A549 (cell line): ENCODE measurements at regions not wholly inside any gene's neighbourhood (a gene's known extent, or its start where the extent isn't known, plus 50 kb on each side); places are given as distances from the start of the nearest gene placed in this dataset.

Experiments
- ATAC-seq, 2 experiments: fragments of 200-7000 bp in 1 of 2; fragments of >200 bp in 1 of 2; cut with Nextera tagmentation in 1 of 2; cut with Tn5 transposase in 1 of 2; 3 replicates each; pipeline versions ENCODE4 v1.8.0 to v1.9.1; 2018 to 2020; ENCODE audit warnings: mild to moderate bottlenecking in 1 of 2, moderate library complexity in 1 of 2
- CTCF ChIA-PET: fragments of 300-600 bp; sonication (Branson Sonifier 250); formaldehyde crosslinking; extraction: SDS; loops from one replicate; lab custom pipeline; 2021; ENCODE audit warnings: antibody characterized with exemption, inconsistent platforms; lab: Yijun Ruan, JAX
- POLR2A ChIA-PET: fragments of 350-600 bp; formaldehyde crosslinking; extraction: SDS; loops from one replicate; lab custom pipeline; 2021; ENCODE audit warnings: antibody characterized with exemption, inconsistent platforms; lab: Yijun Ruan, JAX
- DNase-seq, 2 experiments: peaks; one replicate each; pipeline versions ENCODE4 v3.0.0 to v3.0.0-alpha.2; 2011 to 2016; ENCODE audit warnings: low read depth in 1 of 2, low spot score in 1 of 2
- FAIRE-seq: peaks from 2 replicates; lab custom pipeline; 2011; peaks lifted over from hg19 to GRCh38; lab: Jason Lieb, UNC
- H3K27ac ChIP-seq, 2 experiments: fragments of >200 bp; sonication (Bioruptor Twin); formaldehyde crosslinking; 3 replicates each; pipeline ENCODE4 v1.5.1; 2016 to 2017
- H3K4me1 ChIP-seq: fragments of >200 bp; sonication (Bioruptor Twin); formaldehyde crosslinking; 3 replicates; pipeline ENCODE4 v1.6.1; 2016
- H3K4me2 ChIP-seq: fragments of >200 bp; sonication (Bioruptor Twin); formaldehyde crosslinking; 3 replicates; pipeline ENCODE4 v1.6.1; 2016
- H3K4me3 ChIP-seq: fragments of >200 bp; sonication (Bioruptor Twin); formaldehyde crosslinking; 3 replicates; pipeline ENCODE4 v1.5.1; 2016
- H3K9me3 ChIP-seq: fragments of >200 bp; sonication (Bioruptor Twin); formaldehyde crosslinking; 3 replicates; pipeline ENCODE4 v1.6.1; 2016
- CBX2 ChIP-seq: fragments of 200-600 bp; sonication (generic); IDR thresholded peaks from 2 replicates; pipeline ENCODE4 v1.6.1; 2016; ENCODE audit warnings: low read depth, mild to moderate bottlenecking, borderline replicate concordance
- CHD4 ChIP-seq: fragments of 200-600 bp; sonication (generic); IDR thresholded peaks from 2 replicates; pipeline ENCODE4 v1.6.1; 2016; ENCODE audit warnings: antibody characterized with exemption, mild to moderate bottlenecking, borderline replicate concordance
- ESRRA ChIP-seq: fragments of 150-350 bp; IDR thresholded peaks from 2 replicates; pipeline ENCODE4 v1.6.1; 2014; ENCODE audit warnings: mild to moderate bottlenecking, low read length, borderline replicate concordance
- FOSB ChIP-seq: fragments of 250-450 bp; sonication (Bioruptor Pico); IDR thresholded peaks from 2 replicates; pipeline ENCODE4 v1.5.0; 2020; ENCODE audit warnings: mild to moderate bottlenecking, moderate library complexity
- HDAC2 ChIP-seq: fragments of 200-600 bp; sonication (generic); IDR thresholded peaks from 2 replicates; pipeline ENCODE4 v1.6.1; 2016
- MAX ChIP-seq: IDR thresholded peaks from 2 replicates; pipeline ENCODE4 v1.6.1; 2012
- NFE2L2 ChIP-seq: fragments of 150-350 bp; conservative IDR thresholded peaks from 2 replicates; pipeline ENCODE4 v1.6.1; 2014; ENCODE audit warnings: low read length
- NPAS2 ChIP-seq: fragments of 250-450 bp; sonication (Bioruptor Pico); IDR thresholded peaks from 2 replicates; pipeline ENCODE4 v1.8.0; 2022; ENCODE audit warnings: mild to moderate bottlenecking, moderate library complexity, borderline replicate concordance
- NR3C1 ChIP-seq: fragments of >200 bp; sonication (Bioruptor Twin); formaldehyde crosslinking; IDR thresholded peaks from 3 replicates; pipeline ENCODE4 v1.6.1; 2017
- PBX3 ChIP-seq: IDR thresholded peaks from 2 replicates; pipeline ENCODE4 v1.6.1; 2012
- PHF8 ChIP-seq: fragments of 200-600 bp; sonication (generic); IDR thresholded peaks from 2 replicates; pipeline ENCODE4 v1.6.1; 2016; ENCODE audit warnings: low read depth, mild to moderate bottlenecking, antibody characterized with exemption, moderate library complexity, borderline replicate concordance
- POLR2AphosphoS2 ChIP-seq: conservative IDR thresholded peaks from 2 replicates; pipeline ENCODE4 v1.6.1; 2012; ENCODE audit warnings: low read length, improper control_type of control experiment, inconsistent platforms
- RARB ChIP-seq: fragments of 250-450 bp; sonication (Bioruptor Pico); IDR thresholded peaks from 2 replicates; pipeline ENCODE4 v1.8.0; 2021; ENCODE audit warnings: mild to moderate bottlenecking, moderate library complexity
- RCOR1 ChIP-seq: fragments of 150-350 bp; IDR thresholded peaks from 2 replicates; pipeline ENCODE4 v1.6.1; 2014; ENCODE audit warnings: antibody characterized with exemption, low read length, low read depth
- REST ChIP-seq: fragments of 200-600 bp; sonication (generic); IDR thresholded peaks from 2 replicates; pipeline ENCODE4 v1.6.1; 2016; ENCODE audit warnings: antibody characterized with exemption, mild to moderate bottlenecking, moderate library complexity
- RFX5 ChIP-seq: fragments of 450-650 bp; IDR thresholded peaks from 2 replicates; pipeline ENCODE4 v1.7.1; 2014; ENCODE audit warnings: antibody characterized with exemption, mild to moderate bottlenecking, moderate library complexity
- RNF2 ChIP-seq: fragments of 200-600 bp; sonication (generic); IDR thresholded peaks from 2 replicates; pipeline ENCODE4 v1.6.1; 2016; ENCODE audit warnings: low read depth, mild to moderate bottlenecking, antibody characterized with exemption, moderate library complexity, borderline replicate concordance
- SMC3 ChIP-seq: fragments of >200 bp; sonication (Bioruptor Twin); formaldehyde crosslinking; IDR thresholded peaks from 3 replicates; pipeline ENCODE4 v1.6.1; 2018; ENCODE audit warnings: inconsistent platforms
- SREBF2 ChIP-seq: fragments of 450-650 bp; IDR thresholded peaks from 2 replicates; pipeline ENCODE4 v1.6.1; 2014; ENCODE audit warnings: mild to moderate bottlenecking, moderate library complexity
- TFCP2L1 ChIP-seq: fragments of 250-450 bp; sonication (Bioruptor Pico); IDR thresholded peaks from 2 replicates; pipeline ENCODE4 v1.5.0; 2021; ENCODE audit warnings: mild to moderate bottlenecking
- TP53 ChIP-seq: fragments of 250-450 bp; sonication (Bioruptor Pico); IDR thresholded peaks from 2 replicates; pipeline ENCODE4 v1.5.0; 2021; ENCODE audit warnings: mild to moderate bottlenecking, moderate library complexity
- USF2 ChIP-seq: fragments of 450-650 bp; IDR thresholded peaks from 2 replicates; pipeline ENCODE4 v1.6.1; 2014; ENCODE audit warnings: antibody characterized with exemption
- ZNF302 ChIP-seq: fragments of 250-450 bp; sonication (Bioruptor Pico); IDR thresholded peaks from 2 replicates; pipeline ENCODE4 v1.9.0; 2021; ENCODE audit warnings: inconsistent platforms, mild to moderate bottlenecking, moderate library complexity
- WGBS: methylation state at CpG from one replicate; pipeline ENCODE4 v1.1.6; 2017; ENCODE audit errors: missing lambda C conversion rate; 5-methylcytosine and 5-hydroxymethylcytosine counted together
- TF ChIP-seq, protein P1 (sequence below): IDR thresholded peaks from 2 replicates; pipeline ENCODE4 v1.6.1; 2012; ENCODE audit warnings: low read depth, borderline replicate concordance

DNA sequence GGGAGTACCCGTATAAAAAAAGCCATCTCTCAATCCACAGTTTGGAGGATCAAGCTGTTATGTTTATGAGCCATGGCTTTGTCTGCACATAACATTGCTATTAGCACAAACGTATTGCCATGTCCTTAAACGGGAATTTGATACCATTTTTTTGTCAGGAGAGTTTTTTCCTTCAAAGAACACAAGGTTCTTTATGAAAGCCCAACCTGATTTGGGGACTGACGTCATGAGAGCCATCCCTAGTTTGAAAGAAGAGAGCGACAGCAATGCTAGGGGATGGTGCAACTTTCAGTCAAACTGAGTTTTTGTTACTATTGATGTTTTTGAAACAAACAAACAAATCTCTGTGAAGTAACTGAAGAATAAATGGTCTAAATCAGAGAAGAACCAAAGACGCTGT is 376.6 kb downstream of the EIPR1 start:
- no peaks in the 10 kb centered on the region for H3K9me3 ChIP-seq
- ChIA-PET POLR2A (no interaction called here), CTCF (interaction anchor here (1.5 kb wide), 1 partner anchor 302 kb away, joined by 4 read pairs; no protein-coding TSS in a partner anchor)
- no peak overlapping the region for H3K27ac ChIP-seq
- H3K4me1 ChIP-seq = no peaks in the 10 kb centered on the region
- 8% methylated on average over 6 of the region's 6 CpGs for WGBS
- TF ChIP-seq RARB (CRISPR knock-in tag) (no peak), ESRRA (no peak), RNF2 (no peak), CHD4 (no peak), HDAC2 (no peak), RFX5 (no peak), CBX2 (no peak), SREBF2 (no peak), NR3C1 (no peak), PHF8 (no peak), TFCP2L1 (no peak)
- DNase-seq (no peak), FAIRE-seq (no peak), ATAC-seq (no peak)
- H3K4me2 ChIP-seq = no peak overlapping the region
- H3K4me3 ChIP-seq = no peak overlapping the region

DNA sequence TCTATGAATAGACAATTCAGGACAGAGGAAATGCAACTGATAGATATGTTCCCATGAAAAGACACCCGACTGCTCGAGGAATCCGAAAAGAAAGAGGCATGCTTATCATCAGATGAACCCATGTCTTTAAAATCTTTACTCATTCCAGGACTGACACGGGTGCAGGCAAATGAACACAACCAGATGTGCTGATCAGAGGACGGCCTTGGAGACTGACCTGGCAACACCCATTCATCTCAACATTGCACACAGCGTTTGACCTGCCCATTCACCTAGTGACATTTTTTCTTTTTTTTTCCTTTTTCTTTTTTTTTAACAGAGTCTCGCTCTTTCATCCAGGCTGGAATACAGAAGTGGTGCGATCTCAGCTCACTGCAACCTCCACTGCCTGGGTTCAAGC is 377.5 kb downstream of the EIPR1 start:
- H3K4me1 ChIP-seq = no peaks in the 10 kb centered on the region
- no peak overlapping the region for H3K27ac ChIP-seq
- WGBS = 30% methylated on average over 8 of the region's 8 CpGs
- no peaks in the 10 kb centered on the region for H3K9me3 ChIP-seq
- ChIA-PET POLR2A (no interaction called here), CTCF (interaction anchor here (1.5 kb wide), 1 partner anchor 303 kb away, joined by 4 read pairs; no protein-coding TSS in a partner anchor)
- FAIRE-seq (no peak), DNase-seq (no peak), ATAC-seq (no peak)
- no peak overlapping the region for H3K4me2 ChIP-seq
- no peak for TF ChIP-seq MAX
- no peak for TF ChIP-seq TFCP2L1
- no peak for TF ChIP-seq SMC3
- no peak for TF ChIP-seq ZNF302
- no peak for TF ChIP-seq NPAS2
- no peak for TF ChIP-seq RCOR1
- TF ChIP-seq NFE2L2 = no peak
- no peak for TF ChIP-seq REST
- TF ChIP-seq, protein P1, sequence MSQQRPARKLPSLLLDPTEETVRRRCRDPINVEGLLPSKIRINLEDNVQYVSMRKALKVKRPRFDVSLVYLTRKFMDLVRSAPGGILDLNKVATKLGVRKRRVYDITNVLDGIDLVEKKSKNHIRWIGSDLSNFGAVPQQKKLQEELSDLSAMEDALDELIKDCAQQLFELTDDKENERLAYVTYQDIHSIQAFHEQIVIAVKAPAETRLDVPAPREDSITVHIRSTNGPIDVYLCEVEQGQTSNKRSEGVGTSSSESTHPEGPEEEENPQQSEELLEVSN = no peak
- TF ChIP-seq RNF2 = no peak
- TF ChIP-seq TP53 (CRISPR knock-in tag) = no peak
- TF ChIP-seq POLR2AphosphoS2 = no peak
- no peak for TF ChIP-seq PBX3
- TF ChIP-seq FOSB (CRISPR knock-in tag) = no peak
- TF ChIP-seq USF2 = no peak
- no peak overlapping the region for H3K4me3 ChIP-seq
